ENCODE measurements at regions not wholly inside any gene's neighbourhood (a gene's known extent, or its start where the extent isn't known, plus 50 kb on each side); places are given as distances from the start of the nearest gene placed in this dataset.

DNA sequence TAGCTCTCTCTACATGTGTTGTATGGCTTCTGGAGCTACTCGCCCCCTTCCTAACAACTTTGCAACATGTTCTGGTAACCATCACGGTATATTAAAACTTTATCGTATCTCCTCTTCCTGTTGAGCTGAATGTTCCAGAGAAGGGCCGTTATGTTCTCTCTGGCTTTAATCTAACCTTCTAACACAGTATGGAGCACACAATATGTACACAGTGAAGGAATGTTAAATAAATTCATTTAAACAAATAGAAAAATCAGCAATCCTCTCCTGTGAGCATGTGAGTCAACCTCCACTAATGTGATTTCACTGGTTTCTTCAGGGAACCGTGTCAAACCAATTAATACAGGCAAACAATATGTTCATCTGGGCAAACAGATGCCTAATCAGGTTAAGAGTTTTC lies 319.5 kb upstream of the OR4E1 start:
- no peaks in the 10 kb centered on the region for H3K9me3 ChIP-seq
- no peaks in the 10 kb centered on the region for H3K4me1 ChIP-seq
- no peak for DNase-seq (ENCODE audit: low spot score in 2 of 2)
- no peak overlapping the region for H3K27ac ChIP-seq
- TF ChIP-seq POLR2AphosphoS5 (IDR thresholded peaks at IDR 0.05), result no peak
- TF ChIP-seq, protein P1, sequence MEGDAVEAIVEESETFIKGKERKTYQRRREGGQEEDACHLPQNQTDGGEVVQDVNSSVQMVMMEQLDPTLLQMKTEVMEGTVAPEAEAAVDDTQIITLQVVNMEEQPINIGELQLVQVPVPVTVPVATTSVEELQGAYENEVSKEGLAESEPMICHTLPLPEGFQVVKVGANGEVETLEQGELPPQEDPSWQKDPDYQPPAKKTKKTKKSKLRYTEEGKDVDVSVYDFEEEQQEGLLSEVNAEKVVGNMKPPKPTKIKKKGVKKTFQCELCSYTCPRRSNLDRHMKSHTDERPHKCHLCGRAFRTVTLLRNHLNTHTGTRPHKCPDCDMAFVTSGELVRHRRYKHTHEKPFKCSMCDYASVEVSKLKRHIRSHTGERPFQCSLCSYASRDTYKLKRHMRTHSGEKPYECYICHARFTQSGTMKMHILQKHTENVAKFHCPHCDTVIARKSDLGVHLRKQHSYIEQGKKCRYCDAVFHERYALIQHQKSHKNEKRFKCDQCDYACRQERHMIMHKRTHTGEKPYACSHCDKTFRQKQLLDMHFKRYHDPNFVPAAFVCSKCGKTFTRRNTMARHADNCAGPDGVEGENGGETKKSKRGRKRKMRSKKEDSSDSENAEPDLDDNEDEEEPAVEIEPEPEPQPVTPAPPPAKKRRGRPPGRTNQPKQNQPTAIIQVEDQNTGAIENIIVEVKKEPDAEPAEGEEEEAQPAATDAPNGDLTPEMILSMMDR (IDR thresholded peaks at IDR 0.05), result no peak
- no peak for TF ChIP-seq EP300 (IDR thresholded peaks at IDR 0.05)
- TF ChIP-seq POLR2A (IDR thresholded peaks at IDR 0.05), result no peak
- no peaks in the 10 kb centered on the region for H3K36me3 ChIP-seq
- no peak overlapping the region for H3K4me3 ChIP-seq
- WGBS, result 83% methylated on average over 5 of the region's 5 CpGs
- H3K27me3 ChIP-seq, result no peaks in the 10 kb centered on the region

DNA sequence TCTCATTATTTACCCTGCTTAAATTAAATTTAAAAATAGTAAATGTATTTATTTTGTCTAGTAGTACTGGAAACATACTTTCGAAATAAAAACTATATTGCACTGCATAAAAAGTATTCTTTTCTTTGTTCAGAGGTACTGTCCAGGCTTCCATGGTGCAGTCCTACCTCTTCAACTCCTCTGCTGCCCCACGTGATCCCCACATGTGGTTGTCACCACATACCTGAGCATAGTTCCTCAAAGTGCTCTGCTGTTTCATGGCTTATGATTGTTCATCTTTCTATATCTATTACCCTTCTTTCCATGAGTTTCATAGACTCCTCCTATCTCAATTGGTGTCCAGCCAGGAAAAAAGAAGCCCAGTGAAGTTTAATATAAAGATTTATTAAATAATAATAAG lies 317.5 kb upstream of the OR4E1 start:
- no peaks in the 10 kb centered on the region for H3K9me3 ChIP-seq
- H3K4me3 ChIP-seq, result no peak overlapping the region
- WGBS, result 62% methylated on average over 2 of the region's 2 CpGs
- H3K27me3 ChIP-seq, result no peaks in the 10 kb centered on the region
- H3K4me1 ChIP-seq, result no peaks in the 10 kb centered on the region
- H3K27ac ChIP-seq, result no peak overlapping the region
- H3K36me3 ChIP-seq, result no peaks in the 10 kb centered on the region
- no peak for DNase-seq (ENCODE audit: low spot score in 2 of 2)
- no peak for TF ChIP-seq POLR2A (IDR thresholded peaks at IDR 0.05)
- no peak for TF ChIP-seq EP300 (IDR thresholded peaks at IDR 0.05)
- TF ChIP-seq POLR2AphosphoS5 (IDR thresholded peaks at IDR 0.05), result no peak
- TF ChIP-seq, protein P1 (IDR thresholded peaks at IDR 0.05), result no peak

DNA sequence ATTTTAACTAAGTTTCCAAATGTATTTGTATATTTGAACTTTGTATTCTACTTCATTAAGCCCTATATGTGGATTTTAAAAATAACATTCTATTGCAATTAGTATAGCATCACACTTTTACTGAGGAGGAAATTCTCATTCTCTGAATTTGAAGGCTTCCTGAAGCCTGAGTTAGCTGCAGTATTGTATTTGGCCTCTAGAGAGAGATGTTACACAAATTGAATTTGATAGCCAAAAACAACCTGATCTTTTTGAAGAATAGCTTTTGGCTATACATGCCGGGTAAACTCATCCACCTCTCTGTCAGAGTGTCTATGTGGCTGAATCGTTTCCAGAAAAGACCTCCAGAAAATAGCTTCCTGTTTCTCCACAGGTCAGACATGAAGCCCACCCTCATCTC lies 316.5 kb upstream of the OR4E1 start:
- no peak for DNase-seq (ENCODE audit: low spot score in 2 of 2)
- Histone ChIP-seq H3K4me3 (no peak overlapping the region), H3K27me3 (no peaks in the 10 kb centered on the region), H3K4me1 (no peaks in the 10 kb centered on the region), H3K9me3 (no peaks in the 10 kb centered on the region), H3K27ac (no peak overlapping the region), H3K36me3 (no peaks in the 10 kb centered on the region)
- TF ChIP-seq, protein P1 (IDR thresholded peaks at IDR 0.05), result no peak
- no peak for TF ChIP-seq POLR2AphosphoS5 (IDR thresholded peaks at IDR 0.05)
- TF ChIP-seq POLR2A (IDR thresholded peaks at IDR 0.05), result no peak
- TF ChIP-seq EP300 (IDR thresholded peaks at IDR 0.05), result no peak
- 28% methylated on average over 2 of the region's 2 CpGs for WGBS

DNA sequence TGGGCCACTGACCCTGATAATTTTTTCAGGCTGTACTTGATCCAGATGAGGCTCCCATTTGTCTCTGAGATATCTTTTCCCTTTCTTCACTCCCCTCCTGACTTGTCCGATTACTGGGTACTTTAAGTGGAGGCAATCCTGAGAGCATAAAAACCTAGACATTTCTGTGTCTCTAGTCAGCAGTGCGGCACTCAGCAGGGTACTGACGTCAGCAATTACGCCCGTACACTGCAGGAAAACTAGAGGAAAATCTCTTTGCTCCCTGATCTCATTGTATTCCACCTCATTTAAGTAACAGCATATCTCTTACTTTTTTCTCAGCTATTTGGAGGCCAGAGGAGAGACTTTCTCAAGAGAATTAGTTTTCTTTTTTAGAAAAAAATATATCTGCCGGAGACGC lies 315.5 kb upstream of the OR4E1 start:
- Histone ChIP-seq H3K4me3 (no peak overlapping the region), H3K27ac (no peak overlapping the region), H3K27me3 (no peaks in the 10 kb centered on the region), H3K4me1 (no peaks in the 10 kb centered on the region), H3K9me3 (no peaks in the 10 kb centered on the region), H3K36me3 (no peaks in the 10 kb centered on the region)
- TF ChIP-seq, protein P1 (IDR thresholded peaks at IDR 0.05), result no peak
- TF ChIP-seq EP300 (IDR thresholded peaks at IDR 0.05) (no peak), POLR2A (IDR thresholded peaks at IDR 0.05) (no peak), POLR2AphosphoS5 (IDR thresholded peaks at IDR 0.05) (no peak)
- no peak for DNase-seq (ENCODE audit: low spot score in 2 of 2)
- WGBS, result 83% methylated on average over 7 of the region's 7 CpGs

DNA sequence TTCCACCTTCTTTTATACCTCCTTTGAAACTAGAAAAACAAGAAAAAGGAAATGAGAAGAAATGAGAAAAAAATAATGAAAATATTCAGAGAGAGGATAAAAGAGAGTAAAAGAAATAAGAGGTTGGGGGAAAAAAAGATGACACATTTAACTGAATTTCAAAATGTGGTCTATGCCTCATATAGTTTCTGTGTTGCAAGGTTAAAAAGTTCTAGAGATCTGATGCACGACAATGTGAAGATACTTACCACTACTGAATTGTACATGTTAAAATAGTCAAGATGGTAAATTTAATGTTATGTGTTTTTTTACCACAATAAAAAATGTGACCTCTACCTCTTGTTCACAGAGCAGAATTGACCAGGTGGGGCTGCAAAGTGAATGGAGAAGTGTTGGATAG lies 314.8 kb upstream of the OR4E1 start:
- Histone ChIP-seq H3K4me3 (no peak overlapping the region), H3K4me1 (no peaks in the 10 kb centered on the region), H3K27ac (no peak overlapping the region), H3K36me3 (no peaks in the 10 kb centered on the region), H3K27me3 (no peaks in the 10 kb centered on the region), H3K9me3 (no peaks in the 10 kb centered on the region)
- TF ChIP-seq, protein P1 (IDR thresholded peaks at IDR 0.05), result no peak
- DNase-seq (ENCODE audit: low spot score in 2 of 2), result no peak
- WGBS, result 94% methylated on average over 1 of the region's 1 CpG
